ENCODE measurements at regions not wholly inside any gene's neighbourhood (a gene's known extent, or its start where the extent isn't known, plus 50 kb on each side); places are given as distances from the start of the nearest gene placed in this dataset.
"Not testable (repeated sequence)": the region's sequence is repeated elsewhere in the genome, so short reads cannot be mapped to it uniquely, and the experiment has no call there.

DNA sequence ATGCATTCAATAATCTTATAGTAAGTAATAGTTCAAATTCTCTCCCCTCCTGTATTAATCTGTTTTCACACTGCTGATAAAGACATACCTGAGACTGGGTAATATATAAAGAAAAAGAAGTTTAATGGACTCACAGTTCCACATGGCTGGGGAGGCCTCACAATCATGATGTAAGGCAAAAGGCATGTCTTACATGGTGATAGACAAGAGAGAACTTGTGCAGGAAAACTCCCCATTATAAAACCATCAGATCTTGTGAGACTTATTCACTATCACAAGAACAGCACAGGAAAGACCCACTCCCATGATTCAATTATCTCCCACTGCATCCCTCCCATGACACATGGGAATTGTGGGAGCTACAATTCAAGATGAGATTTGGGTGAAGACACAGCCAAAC is 199.9 kb upstream of the PCSK5 start:
- not testable (repeated sequence) for H3K9me3 ChIP-seq (ENCODE audit: control insufficient read depth in 3 of 3, low read length in 3 of 3); H3K4me3 ChIP-seq (ENCODE audit: low read length in 3 of 3); H3K36me3 ChIP-seq (ENCODE audit: control insufficient read depth in 3 of 3, insufficient read depth in 3 of 3, low read length in 3 of 3); H3K27me3 ChIP-seq (ENCODE audit: control insufficient read depth in 3 of 3, insufficient read depth in 3 of 3, low read length in 3 of 3); H3K9ac ChIP-seq (ENCODE audit: low read depth in 1 of 3, low read length in 3 of 3); H3K27ac ChIP-seq (ENCODE audit: low read depth, low read length); H3K4me1 ChIP-seq (ENCODE audit: control insufficient read depth in 3 of 3, insufficient read depth in 3 of 3, low read length in 3 of 3)

DNA sequence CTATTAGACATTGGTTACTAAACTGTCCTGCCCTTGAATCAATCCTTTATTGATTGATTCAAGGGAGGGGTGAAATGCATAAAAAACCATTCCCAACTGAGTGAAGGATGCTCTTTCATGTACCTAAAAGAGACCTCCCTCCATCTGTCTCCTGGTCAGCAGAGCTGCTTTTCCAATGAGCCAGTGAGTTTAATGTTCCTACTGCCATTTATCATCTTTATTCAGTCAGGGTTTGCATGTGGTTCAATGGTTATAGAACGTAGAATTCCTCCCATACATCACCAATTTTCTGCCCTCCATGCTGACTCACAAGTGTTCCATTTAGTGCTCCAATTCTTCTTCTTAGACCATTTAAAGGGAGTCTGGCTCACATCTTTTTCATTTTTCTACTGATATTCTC is 199.1 kb upstream of the PCSK5 start:
- no peak overlapping the region for H3K9ac ChIP-seq (ENCODE audit: low read depth in 1 of 3, low read length in 3 of 3)
- H3K27me3 ChIP-seq (ENCODE audit: control insufficient read depth in 3 of 3, insufficient read depth in 3 of 3, low read length in 3 of 3): no peaks in the 10 kb centered on the region
- H3K9me3 ChIP-seq (ENCODE audit: control insufficient read depth in 3 of 3, low read length in 3 of 3): peaks cover 0 to 2% (median 0%) of the 10 kb centered on the region in 3 donors
- H3K36me3 ChIP-seq (ENCODE audit: control insufficient read depth in 3 of 3, insufficient read depth in 3 of 3, low read length in 3 of 3): no peaks in the 10 kb centered on the region
- H3K4me1 ChIP-seq (ENCODE audit: control insufficient read depth in 3 of 3, insufficient read depth in 3 of 3, low read length in 3 of 3): no peaks in the 10 kb centered on the region
- H3K4me3 ChIP-seq (ENCODE audit: low read length in 3 of 3): no peak overlapping the region
- no peak overlapping the region for H3K27ac ChIP-seq (ENCODE audit: low read depth, low read length)

DNA sequence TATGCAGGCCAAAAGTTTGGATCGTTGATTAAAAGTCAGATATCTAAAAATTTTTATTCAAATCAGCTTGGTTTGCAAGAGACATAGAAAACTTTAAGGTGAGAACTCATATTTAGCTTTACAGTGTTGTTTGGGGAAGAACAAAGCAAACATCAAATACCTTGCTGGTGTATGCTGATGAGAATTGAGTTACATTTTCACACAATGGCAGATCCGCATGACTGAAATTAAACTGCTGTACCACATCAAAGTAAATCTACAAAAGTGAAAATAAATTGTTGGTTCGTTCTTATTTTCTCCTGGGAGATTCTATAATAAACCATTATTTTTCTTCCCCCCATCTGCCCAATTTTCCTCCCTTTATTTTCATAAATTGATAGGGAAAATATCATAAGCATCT is 198.2 kb upstream of the PCSK5 start:
- Histone ChIP-seq H3K27ac (ENCODE audit: low read depth, low read length) (no peak overlapping the region), H3K27me3 (ENCODE audit: control insufficient read depth in 3 of 3, insufficient read depth in 3 of 3, low read length in 3 of 3) (no peaks in the 10 kb centered on the region), H3K9ac (ENCODE audit: low read depth in 1 of 3, low read length in 3 of 3) (no peak overlapping the region), H3K36me3 (ENCODE audit: control insufficient read depth in 3 of 3, insufficient read depth in 3 of 3, low read length in 3 of 3) (no peaks in the 10 kb centered on the region), H3K4me3 (ENCODE audit: low read length in 3 of 3) (no peak overlapping the region), H3K4me1 (ENCODE audit: control insufficient read depth in 3 of 3, insufficient read depth in 3 of 3, low read length in 3 of 3) (no peaks in the 10 kb centered on the region), H3K9me3 (ENCODE audit: control insufficient read depth in 3 of 3, low read length in 3 of 3) (peaks cover 0 to 2% (median 0%) of the 10 kb centered on the region in 3 donors)

DNA sequence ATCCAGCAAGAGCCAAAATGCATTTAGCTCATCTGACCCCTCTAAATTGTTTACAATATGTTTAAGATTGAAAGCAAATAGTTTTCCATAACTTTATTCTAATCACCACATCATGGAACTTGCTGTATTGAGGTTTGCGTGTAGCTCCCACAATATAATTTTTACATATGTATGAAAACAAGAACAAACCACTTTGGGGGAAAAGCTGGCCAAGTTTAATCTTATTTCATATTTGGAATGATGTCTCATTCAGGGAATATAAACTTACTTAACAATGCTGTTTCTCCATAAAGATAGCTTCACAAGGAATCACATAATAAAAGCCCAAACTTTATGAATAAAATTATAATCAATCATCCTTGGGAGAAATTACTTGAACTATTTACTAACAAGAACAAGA is 194.6 kb upstream of the PCSK5 start:
- Histone ChIP-seq H3K9me3 (ENCODE audit: control insufficient read depth in 3 of 3, low read length in 3 of 3) (peaks cover 0 to 2% (median 0%) of the 10 kb centered on the region in 3 donors), H3K9ac (ENCODE audit: low read depth in 1 of 3, low read length in 3 of 3) (no peak overlapping the region), H3K27me3 (ENCODE audit: control insufficient read depth in 3 of 3, insufficient read depth in 3 of 3, low read length in 3 of 3) (no peaks in the 10 kb centered on the region), H3K4me3 (ENCODE audit: low read length in 3 of 3) (no peak overlapping the region), H3K4me1 (ENCODE audit: control insufficient read depth in 3 of 3, insufficient read depth in 3 of 3, low read length in 3 of 3) (no peaks in the 10 kb centered on the region), H3K36me3 (ENCODE audit: control insufficient read depth in 3 of 3, insufficient read depth in 3 of 3, low read length in 3 of 3) (no peaks in the 10 kb centered on the region), H3K27ac (ENCODE audit: low read depth, low read length) (no peak overlapping the region)

DNA sequence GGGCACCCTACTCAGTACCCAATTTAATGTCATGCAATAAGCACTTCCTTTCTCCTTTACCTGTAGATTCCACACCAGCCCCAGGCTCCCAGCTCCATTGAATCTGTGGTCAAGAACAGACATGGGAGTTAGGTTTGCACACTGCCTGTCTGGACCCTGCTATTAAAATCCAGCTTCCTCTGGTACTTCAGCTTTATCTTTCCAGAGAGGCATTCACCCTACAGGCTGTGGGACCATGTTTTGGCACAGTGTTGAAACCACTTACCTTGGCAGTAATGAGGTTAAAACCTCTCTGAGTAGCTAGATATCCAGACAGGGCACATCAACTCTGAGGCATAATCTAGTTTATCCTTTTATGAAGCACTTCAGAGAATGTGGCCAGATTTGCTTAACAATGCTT is 191.5 kb upstream of the PCSK5 start:
- no peak overlapping the region for H3K4me3 ChIP-seq (ENCODE audit: low read length in 3 of 3)
- H3K9ac ChIP-seq (ENCODE audit: low read depth in 1 of 3, low read length in 3 of 3): no peak overlapping the region
- H3K27me3 ChIP-seq (ENCODE audit: control insufficient read depth in 3 of 3, insufficient read depth in 3 of 3, low read length in 3 of 3): no peaks in the 10 kb centered on the region
- no peaks in the 10 kb centered on the region for H3K36me3 ChIP-seq (ENCODE audit: control insufficient read depth in 3 of 3, insufficient read depth in 3 of 3, low read length in 3 of 3)
- no peaks in the 10 kb centered on the region for H3K9me3 ChIP-seq (ENCODE audit: control insufficient read depth in 3 of 3, low read length in 3 of 3)
- no peak overlapping the region for H3K27ac ChIP-seq (ENCODE audit: low read depth, low read length)
- no peaks in the 10 kb centered on the region for H3K4me1 ChIP-seq (ENCODE audit: control insufficient read depth in 3 of 3, insufficient read depth in 3 of 3, low read length in 3 of 3)

DNA sequence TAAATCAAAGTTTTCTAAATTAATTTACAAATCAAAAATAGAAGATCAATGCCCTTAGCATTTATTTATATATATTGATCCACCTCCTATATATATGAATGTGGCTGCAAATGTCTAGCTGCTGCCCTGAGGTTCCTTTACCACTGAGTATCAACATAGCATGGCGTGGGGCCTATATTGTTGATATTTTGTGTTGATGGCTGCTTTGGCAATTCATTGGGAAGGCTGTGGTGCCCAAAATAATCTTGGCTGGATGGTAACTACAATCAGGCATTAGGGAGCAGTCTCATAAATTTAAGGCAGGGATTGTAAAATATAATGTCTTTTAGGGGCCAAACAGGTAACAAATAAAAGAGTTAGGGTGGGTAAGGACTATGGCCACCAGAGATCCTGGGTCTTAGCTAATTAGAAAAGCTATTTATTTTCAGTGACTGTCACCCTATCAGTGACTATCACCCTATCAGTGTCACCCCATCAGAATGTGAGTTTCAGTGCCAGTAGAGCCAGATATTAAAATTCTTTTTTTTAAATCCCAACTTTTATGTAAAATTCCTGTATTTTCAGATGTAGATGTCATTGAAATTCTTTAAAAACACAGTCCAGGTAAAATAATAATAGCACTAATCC is 190.7 kb upstream of the PCSK5 start:
- Histone ChIP-seq H3K27ac (ENCODE audit: low read depth, low read length) (no peak overlapping the region), H3K4me1 (ENCODE audit: control insufficient read depth in 3 of 3, insufficient read depth in 3 of 3, low read length in 3 of 3) (no peaks in the 10 kb centered on the region), H3K4me3 (ENCODE audit: low read length in 3 of 3) (no peak overlapping the region), H3K36me3 (ENCODE audit: control insufficient read depth in 3 of 3, insufficient read depth in 3 of 3, low read length in 3 of 3) (no peaks in the 10 kb centered on the region), H3K9ac (ENCODE audit: low read depth in 1 of 3, low read length in 3 of 3) (no peak overlapping the region), H3K9me3 (ENCODE audit: control insufficient read depth in 3 of 3, low read length in 3 of 3) (no peaks in the 10 kb centered on the region), H3K27me3 (ENCODE audit: control insufficient read depth in 3 of 3, insufficient read depth in 3 of 3, low read length in 3 of 3) (no peaks in the 10 kb centered on the region)

DNA sequence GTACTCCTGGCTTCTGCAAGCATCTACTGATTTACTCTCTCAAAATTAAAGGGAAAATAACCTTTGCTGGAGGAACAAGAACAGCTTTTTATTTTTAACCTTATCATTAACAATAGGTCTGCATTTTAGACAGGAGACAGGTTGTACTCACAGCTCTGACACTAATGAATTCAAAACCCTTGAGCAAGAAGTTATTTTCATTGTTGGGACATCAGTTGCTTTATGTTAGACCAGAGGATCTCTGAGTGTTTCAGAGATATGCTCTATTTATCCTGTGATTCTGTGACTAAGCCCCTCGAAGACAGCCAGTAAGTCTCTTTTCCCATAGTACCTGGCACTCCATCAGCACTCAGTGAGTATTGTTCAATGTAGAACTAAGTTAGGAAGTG is 190.2 kb upstream of the PCSK5 start:
- H3K27me3 ChIP-seq (ENCODE audit: control insufficient read depth in 3 of 3, insufficient read depth in 3 of 3, low read length in 3 of 3): no peaks in the 10 kb centered on the region
- H3K9ac ChIP-seq (ENCODE audit: low read depth in 1 of 3, low read length in 3 of 3): no peak overlapping the region
- H3K4me3 ChIP-seq (ENCODE audit: low read length in 3 of 3): no peak overlapping the region
- H3K36me3 ChIP-seq (ENCODE audit: control insufficient read depth in 3 of 3, insufficient read depth in 3 of 3, low read length in 3 of 3): no peaks in the 10 kb centered on the region
- no peak overlapping the region for H3K27ac ChIP-seq (ENCODE audit: low read depth, low read length)
- no peaks in the 10 kb centered on the region for H3K9me3 ChIP-seq (ENCODE audit: control insufficient read depth in 3 of 3, low read length in 3 of 3)
- no peaks in the 10 kb centered on the region for H3K4me1 ChIP-seq (ENCODE audit: control insufficient read depth in 3 of 3, insufficient read depth in 3 of 3, low read length in 3 of 3)

DNA sequence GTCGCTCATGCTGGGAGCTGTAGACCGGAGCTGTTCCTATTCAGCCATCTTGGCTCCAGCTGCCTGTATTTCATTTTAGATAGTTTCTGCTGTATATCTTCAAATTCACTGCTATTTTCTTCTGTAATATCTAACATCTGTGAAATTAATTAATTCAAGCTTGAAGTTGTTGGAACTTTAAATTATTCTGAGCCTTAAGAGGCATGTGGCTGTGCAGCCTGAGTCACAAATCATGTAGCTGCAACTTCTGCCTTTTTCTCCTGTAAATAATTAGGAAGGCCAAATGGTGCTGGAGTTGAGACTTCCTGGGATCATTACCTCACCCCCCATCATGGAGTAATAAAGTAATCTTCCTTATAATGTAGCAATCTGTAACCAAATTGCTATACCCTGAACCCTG is 183.3 kb upstream of the PCSK5 start:
- Histone ChIP-seq H3K36me3 (ENCODE audit: control insufficient read depth in 3 of 3, insufficient read depth in 3 of 3, low read length in 3 of 3) (no peaks in the 10 kb centered on the region), H3K27me3 (ENCODE audit: control insufficient read depth in 3 of 3, insufficient read depth in 3 of 3, low read length in 3 of 3) (no peaks in the 10 kb centered on the region), H3K27ac (ENCODE audit: low read depth, low read length) (no peak overlapping the region), H3K4me1 (ENCODE audit: control insufficient read depth in 3 of 3, insufficient read depth in 3 of 3, low read length in 3 of 3) (no peaks in the 10 kb centered on the region), H3K9ac (ENCODE audit: low read depth in 1 of 3, low read length in 3 of 3) (no peak overlapping the region), H3K9me3 (ENCODE audit: control insufficient read depth in 3 of 3, low read length in 3 of 3) (no peaks in the 10 kb centered on the region), H3K4me3 (ENCODE audit: low read length in 3 of 3) (no peak overlapping the region)

DNA sequence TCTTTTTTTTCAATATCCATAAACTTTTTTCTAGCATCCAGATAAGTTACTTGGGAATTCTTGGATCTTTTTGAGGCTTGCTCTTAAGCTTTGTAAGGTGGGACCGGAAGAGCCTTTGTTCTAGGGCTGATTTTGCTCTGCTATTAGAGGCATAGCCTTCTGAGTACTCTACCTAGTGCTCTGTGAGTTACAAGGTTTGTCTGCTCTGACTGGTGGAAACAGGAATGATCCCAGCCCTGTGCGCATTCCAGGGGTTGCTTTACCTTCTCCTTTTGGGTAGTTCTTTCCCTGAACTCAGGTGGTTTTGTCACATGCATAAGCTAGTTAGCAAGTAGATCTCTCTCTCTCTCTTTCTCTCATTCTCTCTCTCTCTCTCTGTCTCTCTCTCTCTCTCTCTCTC is 180.8 kb upstream of the PCSK5 start:
- Histone ChIP-seq H3K4me1 (ENCODE audit: control insufficient read depth in 3 of 3, insufficient read depth in 3 of 3, low read length in 3 of 3) (peaks cover 0 to 10% (median 0%) of the 10 kb centered on the region in 3 donors), H3K36me3 (ENCODE audit: control insufficient read depth in 3 of 3, insufficient read depth in 3 of 3, low read length in 3 of 3) (no peaks in the 10 kb centered on the region), H3K4me3 (ENCODE audit: low read length in 3 of 3) (no peak overlapping the region), H3K27ac (ENCODE audit: low read depth, low read length) (no peak overlapping the region), H3K9me3 (ENCODE audit: control insufficient read depth in 3 of 3, low read length in 3 of 3) (no peaks in the 10 kb centered on the region), H3K27me3 (ENCODE audit: control insufficient read depth in 3 of 3, insufficient read depth in 3 of 3, low read length in 3 of 3) (no peaks in the 10 kb centered on the region), H3K9ac (ENCODE audit: low read depth in 1 of 3, low read length in 3 of 3) (no peak overlapping the region)

DNA sequence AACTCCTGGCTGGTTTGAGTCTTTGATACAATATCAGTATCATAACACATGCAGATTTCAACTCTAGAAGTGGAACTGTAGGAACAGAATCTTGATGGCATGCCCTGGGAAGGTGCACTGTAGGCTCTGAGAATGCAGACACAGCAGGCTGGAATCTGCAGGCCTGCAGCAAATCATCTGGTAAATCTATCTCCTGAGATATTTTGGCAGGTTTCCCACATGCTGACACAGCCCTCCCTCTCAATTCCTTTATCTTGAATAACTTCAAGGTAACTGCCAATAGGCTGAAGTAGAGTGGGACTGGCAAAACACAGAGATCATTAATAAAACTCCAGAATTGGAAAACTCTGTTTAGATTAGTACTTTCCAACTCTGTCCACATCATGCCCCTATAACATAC is 177.8 kb upstream of the PCSK5 start:
- Histone ChIP-seq H3K27ac (ENCODE audit: low read depth, low read length) (no peak overlapping the region), H3K9me3 (ENCODE audit: control insufficient read depth in 3 of 3, low read length in 3 of 3) (no peaks in the 10 kb centered on the region), H3K36me3 (ENCODE audit: control insufficient read depth in 3 of 3, insufficient read depth in 3 of 3, low read length in 3 of 3) (no peaks in the 10 kb centered on the region), H3K4me1 (ENCODE audit: control insufficient read depth in 3 of 3, insufficient read depth in 3 of 3, low read length in 3 of 3) (peaks cover 0 to 10% (median 0%) of the 10 kb centered on the region in 3 donors), H3K4me3 (ENCODE audit: low read length in 3 of 3) (no peak overlapping the region), H3K9ac (ENCODE audit: low read depth in 1 of 3, low read length in 3 of 3) (no peak overlapping the region), H3K27me3 (ENCODE audit: control insufficient read depth in 3 of 3, insufficient read depth in 3 of 3, low read length in 3 of 3) (no peaks in the 10 kb centered on the region)

DNA sequence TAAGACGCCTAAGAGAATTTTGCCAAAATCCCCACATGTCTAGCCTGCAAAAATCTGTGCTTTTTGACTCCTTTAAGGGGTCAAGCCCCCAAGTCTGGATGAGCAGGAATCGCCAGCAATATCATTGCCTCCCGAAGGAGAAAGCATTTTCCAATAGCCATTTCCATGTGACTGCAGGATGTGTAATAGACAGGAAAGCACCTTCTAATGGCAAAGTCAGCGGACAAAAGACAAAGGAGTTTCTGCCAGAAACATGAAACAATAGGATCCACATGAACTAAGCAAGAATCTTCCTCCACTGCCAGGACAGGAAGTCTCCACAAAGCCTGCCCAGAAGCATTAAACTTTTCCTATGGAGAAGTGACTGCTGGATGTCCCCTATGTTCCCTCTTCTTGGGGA is 177.1 kb upstream of the PCSK5 start:
- peak overlapping the region; percentile 13 for H3K27ac ChIP-seq (ENCODE audit: low read depth, low read length)
- H3K9me3 ChIP-seq (ENCODE audit: control insufficient read depth in 3 of 3, low read length in 3 of 3): no peaks in the 10 kb centered on the region
- H3K4me1 ChIP-seq (ENCODE audit: control insufficient read depth in 3 of 3, insufficient read depth in 3 of 3, low read length in 3 of 3): peaks cover 0 to 10% (median 0%) of the 10 kb centered on the region in 3 donors
- peak overlapping the region in 1 of 3 donors; percentile 25 for H3K4me3 ChIP-seq (ENCODE audit: low read length in 3 of 3)
- no peaks in the 10 kb centered on the region for H3K36me3 ChIP-seq (ENCODE audit: control insufficient read depth in 3 of 3, insufficient read depth in 3 of 3, low read length in 3 of 3)
- no peak overlapping the region for H3K9ac ChIP-seq (ENCODE audit: low read depth in 1 of 3, low read length in 3 of 3)
- no peaks in the 10 kb centered on the region for H3K27me3 ChIP-seq (ENCODE audit: control insufficient read depth in 3 of 3, insufficient read depth in 3 of 3, low read length in 3 of 3)

Measured in skeletal muscle tissue (tissue), 3 donors.